ENCODE measurements at regions not wholly inside any gene's neighbourhood (a gene's known extent, or its start where the extent isn't known, plus 50 kb on each side); places are given as distances from the start of the nearest gene placed in this dataset.

GRCh38 chr12:67434671-67435370, 165.7 kb downstream of the CAND1 start:
- Histone ChIP-seq H3K27ac (ENCODE audit: low read length) (no peak overlapping the region), H3K36me3 (replicated peaks; ENCODE audit: insufficient read depth, low read length) (no peaks in the 10 kb centered on the region), H3K4me2 (ENCODE audit: low read depth, low read length) (no peak overlapping the region)

GRCh38 chr12:67436230-67436629, 167.1 kb downstream of the CAND1 start:
- Histone ChIP-seq H3K4me1 (ENCODE audit: low read length) (no peaks in the 10 kb centered on the region), H3K9ac (ENCODE audit: low read length) (no peak overlapping the region), H3K4me3 (ENCODE audit: low read length) (no peak overlapping the region), H2AFZ (ENCODE audit: low read length) (no peak overlapping the region), H3K27me3 (replicated peaks; ENCODE audit: insufficient read depth, low read length) (no peaks in the 10 kb centered on the region), H3K9me2 (replicated peaks; ENCODE audit: insufficient read depth, low read length) (no peaks in the 10 kb centered on the region), H3K4me2 (ENCODE audit: low read depth, low read length) (no peak overlapping the region), H4K20me1 (ENCODE audit: insufficient read depth, low read length) (no peaks in the 10 kb centered on the region), H3K36me3 (replicated peaks; ENCODE audit: insufficient read depth, low read length) (no peaks in the 10 kb centered on the region), H3F3A (ENCODE audit: insufficient read depth, low read length) (no peaks in the 10 kb centered on the region), H3K9me3 (replicated peaks; ENCODE audit: insufficient read depth, low read length) (no peaks in the 10 kb centered on the region), H3K79me2 (ENCODE audit: low read length) (no peaks in the 10 kb centered on the region), H3K27ac (ENCODE audit: low read length) (no peak overlapping the region)
- TF ChIP-seq EZH2 (optimal IDR thresholded peaks at IDR 0.05; ENCODE audit: low read depth, low read length) (no peak), EZH2phosphoT487 (IDR thresholded peaks at IDR 0.05; ENCODE audit: low read length) (no peak), CTCF (IDR thresholded peaks at IDR 0.05; ENCODE audit: low read length) (no peak)
- no peak for DNase-seq

More at GRCh38 chr12:67434671-67435370, 165.7 kb downstream of the CAND1 start:
- Histone ChIP-seq H3F3A (ENCODE audit: insufficient read depth, low read length) (no peaks in the 10 kb centered on the region), H3K9ac (ENCODE audit: low read length) (no peak overlapping the region), H2AFZ (ENCODE audit: low read length) (no peak overlapping the region), H3K4me1 (ENCODE audit: low read length) (no peaks in the 10 kb centered on the region), H3K79me2 (ENCODE audit: low read length) (no peaks in the 10 kb centered on the region), H3K27me3 (replicated peaks; ENCODE audit: insufficient read depth, low read length) (no peaks in the 10 kb centered on the region), H3K4me3 (ENCODE audit: low read length) (no peak overlapping the region), H3K9me2 (replicated peaks; ENCODE audit: insufficient read depth, low read length) (no peaks in the 10 kb centered on the region), H4K20me1 (ENCODE audit: insufficient read depth, low read length) (no peaks in the 10 kb centered on the region), H3K9me3 (replicated peaks; ENCODE audit: insufficient read depth, low read length) (no peaks in the 10 kb centered on the region)
- no peak for DNase-seq
- TF ChIP-seq CTCF (IDR thresholded peaks at IDR 0.05; ENCODE audit: low read length) (no peak), EZH2 (optimal IDR thresholded peaks at IDR 0.05; ENCODE audit: low read depth, low read length) (no peak), EZH2phosphoT487 (IDR thresholded peaks at IDR 0.05; ENCODE audit: low read length) (no peak)

GRCh38 chr12:67437011-67437410, 167.9 kb downstream of the CAND1 start:
- H3K4me2 ChIP-seq (ENCODE audit: low read depth, low read length) = no peak overlapping the region
- H3K9ac ChIP-seq (ENCODE audit: low read length) = no peak overlapping the region
- H4K20me1 ChIP-seq (ENCODE audit: insufficient read depth, low read length) = no peaks in the 10 kb centered on the region
- H3K27me3 ChIP-seq (replicated peaks; ENCODE audit: insufficient read depth, low read length) = no peaks in the 10 kb centered on the region
- H3K4me3 ChIP-seq (ENCODE audit: low read length) = no peak overlapping the region
- no peak overlapping the region for H3K27ac ChIP-seq (ENCODE audit: low read length)
- no peaks in the 10 kb centered on the region for H3K9me2 ChIP-seq (replicated peaks; ENCODE audit: insufficient read depth, low read length)
- H3K4me1 ChIP-seq (ENCODE audit: low read length) = peaks cover 6% of the 10 kb centered on the region; the same call in 1 of the 2 replicates
- DNase-seq = no peak
- H2AFZ ChIP-seq (ENCODE audit: low read length) = no peak overlapping the region
- no peaks in the 10 kb centered on the region for H3K9me3 ChIP-seq (replicated peaks; ENCODE audit: insufficient read depth, low read length)
- H3K36me3 ChIP-seq (replicated peaks; ENCODE audit: insufficient read depth, low read length) = no peaks in the 10 kb centered on the region
- H3K79me2 ChIP-seq (ENCODE audit: low read length) = no peaks in the 10 kb centered on the region
- TF ChIP-seq CTCF (IDR thresholded peaks at IDR 0.05; ENCODE audit: low read length) (no peak), EZH2phosphoT487 (IDR thresholded peaks at IDR 0.05; ENCODE audit: low read length) (no peak), EZH2 (optimal IDR thresholded peaks at IDR 0.05; ENCODE audit: low read depth, low read length) (no peak)
- no peaks in the 10 kb centered on the region for H3F3A ChIP-seq (ENCODE audit: insufficient read depth, low read length)

Measured in MM.1S (cell line).